Ovary (tissue), 3 donors: ENCODE measurements at regions not wholly inside any gene's neighbourhood (a gene's known extent, or its start where the extent isn't known, plus 50 kb on each side); places are given as distances from the start of the nearest gene placed in this dataset.

Source experiments
- EP300 ChIP-seq: sonication (generic); formaldehyde crosslinking; IDR thresholded peaks from one replicate; pipeline ENCODE4 v1.6.1; 2017; ENCODE audit warnings: antibody characterized with exemption
- POLR2A ChIP-seq: fragments of 450-650 bp; IDR thresholded peaks from one replicate; pipeline ENCODE4 v1.6.1; 2017; ENCODE audit warnings: antibody characterized with exemption, mild to moderate bottlenecking, moderate library complexity
- TF ChIP-seq, protein P1 (sequence below), 3 donors: fragments of 450-650 bp in 2 of 3; fragments of 200-600 bp in 1 of 3; IDR thresholded peaks; one replicate each; pipeline versions ENCODE4 v1.5.1 to v1.8.0; 2016 to 2022; ENCODE audit warnings: antibody characterized with exemption in 3 of 3, mild to moderate bottlenecking in 1 of 3
- donor health status: DM: no; HTN: no; CAD: no.

DNA sequence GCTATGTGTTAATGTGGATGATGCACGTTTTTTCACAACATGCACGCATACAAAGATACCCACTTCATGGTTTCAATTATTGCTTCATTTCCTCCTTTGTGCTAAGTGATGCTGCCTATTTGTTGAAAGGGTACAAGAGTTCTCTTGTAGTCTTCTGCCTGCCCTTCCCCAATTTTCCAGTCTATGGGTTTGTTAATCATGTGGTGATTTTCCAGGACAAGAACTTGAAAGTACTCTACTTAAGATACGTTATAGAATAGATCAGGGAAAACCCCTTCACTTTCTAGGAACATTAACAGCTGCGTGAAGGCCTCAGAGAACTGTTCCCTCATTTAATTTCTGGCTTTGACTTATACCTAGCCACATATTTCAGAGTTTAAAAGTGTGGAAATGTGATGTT is 52.1 kb upstream of the SLC44A3 start:
- no peak for TF ChIP-seq EP300
- TF ChIP-seq, protein P1, sequence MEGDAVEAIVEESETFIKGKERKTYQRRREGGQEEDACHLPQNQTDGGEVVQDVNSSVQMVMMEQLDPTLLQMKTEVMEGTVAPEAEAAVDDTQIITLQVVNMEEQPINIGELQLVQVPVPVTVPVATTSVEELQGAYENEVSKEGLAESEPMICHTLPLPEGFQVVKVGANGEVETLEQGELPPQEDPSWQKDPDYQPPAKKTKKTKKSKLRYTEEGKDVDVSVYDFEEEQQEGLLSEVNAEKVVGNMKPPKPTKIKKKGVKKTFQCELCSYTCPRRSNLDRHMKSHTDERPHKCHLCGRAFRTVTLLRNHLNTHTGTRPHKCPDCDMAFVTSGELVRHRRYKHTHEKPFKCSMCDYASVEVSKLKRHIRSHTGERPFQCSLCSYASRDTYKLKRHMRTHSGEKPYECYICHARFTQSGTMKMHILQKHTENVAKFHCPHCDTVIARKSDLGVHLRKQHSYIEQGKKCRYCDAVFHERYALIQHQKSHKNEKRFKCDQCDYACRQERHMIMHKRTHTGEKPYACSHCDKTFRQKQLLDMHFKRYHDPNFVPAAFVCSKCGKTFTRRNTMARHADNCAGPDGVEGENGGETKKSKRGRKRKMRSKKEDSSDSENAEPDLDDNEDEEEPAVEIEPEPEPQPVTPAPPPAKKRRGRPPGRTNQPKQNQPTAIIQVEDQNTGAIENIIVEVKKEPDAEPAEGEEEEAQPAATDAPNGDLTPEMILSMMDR (IDR thresholded peaks at IDR 0.05), result no peak
- no peak for TF ChIP-seq POLR2A
